AG04450 (cell line): ENCODE measurements at regions not wholly inside any gene's neighbourhood (a gene's known extent, or its start where the extent isn't known, plus 50 kb on each side); places are given as distances from the start of the nearest gene placed in this dataset.
A peak's percentile ranks its signal among the peaks of the same experiment; 100 is the strongest.

ENCODE experiments used
- CTCF ChIA-PET: fragments of 300-600, 350-600 bp; formaldehyde crosslinking; extraction: SDS; loops from one replicate; lab custom pipeline; 2022; ENCODE audit warnings: antibody characterized with exemption, inconsistent platforms; lab: Charles Lee
- POLR2A ChIA-PET: fragments of 350-600 bp; formaldehyde crosslinking; extraction: SDS; loops from one replicate; lab custom pipeline; 2021; ENCODE audit warnings: antibody characterized with exemption, inconsistent platforms; lab: Yijun Ruan, JAX
- DNase-seq: peaks from one replicate; pipeline ENCODE4 v3.0.0-alpha.2; 2011; ENCODE audit warnings: low read depth, low spot score
- H3K27ac ChIP-seq: one replicate; pipeline ENCODE4 v1.5.1; 2012; ENCODE audit warnings: low read depth, low read length, control low read depth
- H3K27me3 ChIP-seq: one replicate; pipeline ENCODE4 v1.6.0; 2012; ENCODE audit warnings: low read length; ENCODE audit not compliant: control insufficient read depth, insufficient read depth
- H3K4me3 ChIP-seq: 2 replicates; pipeline ENCODE4 v1.5.1; 2011; ENCODE audit warnings: mild to moderate bottlenecking, low read depth, low read length, control low read depth
- H3K9me3 ChIP-seq: 2 replicates; pipeline ENCODE4 v1.5.1; 2012; ENCODE audit warnings: low read length; ENCODE audit not compliant: control insufficient read depth, insufficient read depth
- CTCF ChIP-seq: IDR thresholded peaks from 2 replicates; pipeline ENCODE4 v1.5.1; 2011; ENCODE audit warnings: low read depth, low read length, control low read depth, inconsistent platforms

- CTCF ChIA-PET = no interaction called here
Measured at GRCh38 chr21:16866851-16867250, 646.0 kb upstream of the CXADR start.

GRCh38 chr21:16870103-16870502 is 642.7 kb upstream of the CXADR start:
- DNase-seq = peak; percentile 1
- H3K27me3 ChIP-seq = no peaks in the 10 kb centered on the region
- ChIA-PET POLR2A (no interaction called here), CTCF (no interaction called here)
- no peak for TF ChIP-seq CTCF
- H3K27ac ChIP-seq = no peak overlapping the region
- no peaks in the 10 kb centered on the region for H3K9me3 ChIP-seq
- H3K4me3 ChIP-seq = no peak overlapping the region

More at GRCh38 chr21:16866851-16867250, 646.0 kb upstream of the CXADR start:
- H3K4me3 ChIP-seq = no peak overlapping the region
- TF ChIP-seq CTCF = no peak
- H3K9me3 ChIP-seq = no peaks in the 10 kb centered on the region
- no peak for DNase-seq
- no peaks in the 10 kb centered on the region for H3K27me3 ChIP-seq
- no peak overlapping the region for H3K27ac ChIP-seq
- POLR2A ChIA-PET = no interaction called here

GRCh38 chr21:16872616-16873015 is 640.2 kb upstream of the CXADR start:
- H3K4me3 ChIP-seq = no peak overlapping the region
- H3K27me3 ChIP-seq = no peaks in the 10 kb centered on the region
- no peak for DNase-seq
- POLR2A ChIA-PET = no interaction called here
- H3K27ac ChIP-seq = no peak overlapping the region
- CTCF ChIA-PET = no interaction called here
- TF ChIP-seq CTCF = no peak
- no peaks in the 10 kb centered on the region for H3K9me3 ChIP-seq

GRCh38 chr21:16873176-16873575 is 639.7 kb upstream of the CXADR start:
- Histone ChIP-seq H3K4me3 (no peak overlapping the region), H3K27ac (no peak overlapping the region), H3K27me3 (no peaks in the 10 kb centered on the region), H3K9me3 (no peaks in the 10 kb centered on the region)
- POLR2A ChIA-PET = no interaction called here
- DNase-seq = no peak
- CTCF ChIA-PET = no interaction called here
- no peak for TF ChIP-seq CTCF

GRCh38 chr21:16873596-16873995 is 639.2 kb upstream of the CXADR start:
- DNase-seq = no peak
- TF ChIP-seq CTCF = no peak
- Histone ChIP-seq H3K9me3 (no peaks in the 10 kb centered on the region), H3K27me3 (no peaks in the 10 kb centered on the region), H3K4me3 (no peak overlapping the region), H3K27ac (no peak overlapping the region)
- ChIA-PET CTCF (no interaction called here), POLR2A (no interaction called here)
